H9 (cell line): ENCODE measurements at regions not wholly inside any gene's neighbourhood (a gene's known extent, or its start where the extent isn't known, plus 50 kb on each side); places are given as distances from the start of the nearest gene placed in this dataset.

Experiments
- DNase-seq: peaks from one replicate; pipeline ENCODE4 v3.0.0-alpha.2; 2017
- H2AFZ ChIP-seq: one replicate; pipeline ENCODE4 v1.6.1; 2013; ENCODE audit warnings: mild to moderate bottlenecking, low read length, control low read depth, moderate library complexity
- H2AK5ac ChIP-seq: 2 replicates; pipeline ENCODE4 v1.6.1; 2013; ENCODE audit warnings: low read length, control low read depth, mixed read lengths; ENCODE audit not compliant: insufficient read length
- H2BK120ac ChIP-seq: one replicate; pipeline ENCODE4 v1.6.1; 2013; ENCODE audit warnings: low read depth, mild to moderate bottlenecking, low read length, control low read depth, inconsistent platforms; ENCODE audit not compliant: poor library complexity, severe bottlenecking
- H2BK12ac ChIP-seq: 2 replicates; pipeline ENCODE4 v1.6.1; 2013; ENCODE audit warnings: low read length, control low read depth, mixed read lengths, low read depth; ENCODE audit not compliant: insufficient read length
- H2BK15ac ChIP-seq: 2 replicates; pipeline ENCODE4 v1.6.1; 2013; ENCODE audit warnings: low read depth, low read length, control low read depth
- H2BK20ac ChIP-seq: one replicate; pipeline ENCODE4 v1.6.1; 2013; ENCODE audit warnings: low read depth, mild to moderate bottlenecking, low read length, control low read depth, inconsistent platforms; ENCODE audit not compliant: poor library complexity, severe bottlenecking
- H2BK5ac ChIP-seq: 2 replicates; pipeline ENCODE4 v1.6.1; 2013; ENCODE audit warnings: low read length, control low read depth, mixed read lengths; ENCODE audit not compliant: insufficient read length
- H3K14ac ChIP-seq: 2 replicates; pipeline ENCODE4 v1.6.1; 2013; ENCODE audit warnings: low read length, control low read depth; ENCODE audit not compliant: insufficient read depth
- H3K18ac ChIP-seq: 2 replicates; pipeline ENCODE4 v1.6.1; 2013; ENCODE audit warnings: low read depth, mild to moderate bottlenecking, mixed read lengths, low read length, control low read depth; ENCODE audit not compliant: insufficient read length
- H3K23ac ChIP-seq: 2 replicates; pipeline ENCODE4 v1.6.1; 2013; ENCODE audit warnings: low read length, control low read depth, mixed read lengths, low read depth; ENCODE audit not compliant: insufficient read length
- H3K23me2 ChIP-seq: 2 replicates; pipeline ENCODE4 v1.6.1; 2013; ENCODE audit warnings: low read depth, mild to moderate bottlenecking, mixed read lengths, low read length, control low read depth; ENCODE audit not compliant: insufficient read length, poor library complexity, severe bottlenecking
- H3K27ac ChIP-seq: 2 replicates; pipeline ENCODE4 v1.5.1; 2013; ENCODE audit warnings: low read length, control low read depth, mixed read lengths, low read depth; ENCODE audit not compliant: insufficient read length
- H3K27me3 ChIP-seq: 2 replicates; pipeline ENCODE4 v1.6.1; 2013; ENCODE audit warnings: low read length, control low read depth, inconsistent platforms; ENCODE audit not compliant: insufficient read depth
- H3K4ac ChIP-seq: 2 replicates; pipeline ENCODE4 v1.6.1; 2013; ENCODE audit warnings: low read depth, mild to moderate bottlenecking, control low read depth, inconsistent platforms, low read length, moderate library complexity
- H3K4me1 ChIP-seq: 2 replicates; pipeline ENCODE4 v1.6.1; 2013; ENCODE audit warnings: low read length, control low read depth, inconsistent platforms; ENCODE audit not compliant: insufficient read depth
- H3K4me2 ChIP-seq: 2 replicates; pipeline ENCODE4 v1.6.1; 2013; ENCODE audit warnings: low read length, control low read depth, mixed read lengths; ENCODE audit not compliant: insufficient read length, insufficient read depth
- H3K56ac ChIP-seq: 2 replicates; pipeline ENCODE4 v1.6.1; 2013; ENCODE audit warnings: low read depth, mild to moderate bottlenecking, mixed read lengths, low read length, control low read depth; ENCODE audit not compliant: insufficient read length
- H3K79me1 ChIP-seq: 2 replicates; pipeline ENCODE4 v1.6.1; 2013; ENCODE audit warnings: low read depth, mild to moderate bottlenecking, moderate library complexity, low read length, control low read depth, inconsistent platforms; ENCODE audit not compliant: insufficient read depth, poor library complexity, severe bottlenecking
- H3K79me2 ChIP-seq: 2 replicates; pipeline ENCODE4 v1.6.1; 2013; ENCODE audit warnings: low read length, control low read depth, inconsistent platforms; ENCODE audit not compliant: insufficient read depth
- H3K9ac ChIP-seq: 2 replicates; pipeline ENCODE4 v1.6.1; 2013; ENCODE audit warnings: low read length, control low read depth, mixed read lengths; ENCODE audit not compliant: insufficient read length; ENCODE audit errors: extremely low read depth
- H3K9me3 ChIP-seq: one replicate; pipeline ENCODE4 v1.6.1; 2013; ENCODE audit warnings: low read depth, low read length, inconsistent platforms; ENCODE audit not compliant: control insufficient read depth
- H3T11ph ChIP-seq: one replicate; pipeline ENCODE4 v1.6.1; 2013; ENCODE audit warnings: mild to moderate bottlenecking, low read length, control low read depth, inconsistent platforms
- H4K20me1 ChIP-seq: one replicate; pipeline ENCODE4 v1.6.1; 2013; ENCODE audit not compliant: control insufficient read depth, insufficient read length, insufficient read depth
- H4K5ac ChIP-seq: 2 replicates; pipeline ENCODE4 v1.6.1; 2013; ENCODE audit warnings: low read depth, mild to moderate bottlenecking, mixed read lengths, low read length, control low read depth; ENCODE audit not compliant: insufficient read length
- H4K8ac ChIP-seq: replicated peaks from 2 replicates; pipeline ENCODE4 v1.6.1; 2013; ENCODE audit warnings: low read length, control low read depth, mixed read lengths, low read depth; ENCODE audit not compliant: insufficient read length
- H4K91ac ChIP-seq: 2 replicates; pipeline ENCODE4 v1.6.1; 2013; ENCODE audit warnings: low read depth, mild to moderate bottlenecking, moderate library complexity, mixed read lengths, low read length, control low read depth; ENCODE audit not compliant: insufficient read length
- H3K27ac Mint-ChIP-seq, 3 experiments: 2 replicates in 2 of 3; 3 replicates in 1 of 3; pipeline ENCODE4 v1.8.0; 2020 to 2021; ENCODE audit warnings: mixed read lengths in 3 of 3, mild to moderate bottlenecking in 1 of 3, moderate library complexity in 1 of 3
- H3K27me3 Mint-ChIP-seq: 2 replicates; pipeline ENCODE4 v1.8.0; 2021; ENCODE audit warnings: low read depth, mild to moderate bottlenecking, moderate library complexity, mixed read lengths
- H3K36me3 Mint-ChIP-seq, 3 experiments: 2 replicates in 2 of 3; 3 replicates in 1 of 3; pipeline ENCODE4 v1.8.0; 2020 to 2021; ENCODE audit warnings: low read depth in 3 of 3, mixed read lengths in 3 of 3; ENCODE audit not compliant: insufficient read depth in 1 of 3
- H3K4me1 Mint-ChIP-seq, 2 experiments: 2 replicates each; pipeline ENCODE4 v1.8.0; 2020; ENCODE audit warnings: mixed read lengths in 2 of 2
- H3K4me3 Mint-ChIP-seq, 2 experiments: 2 replicates in 1 of 2; 3 replicates in 1 of 2; pipeline ENCODE4 v1.8.0; 2020 to 2021; ENCODE audit warnings: mild to moderate bottlenecking in 2 of 2, mixed read lengths in 2 of 2, moderate library complexity in 1 of 2
- H3K9me3 Mint-ChIP-seq, 2 experiments: 2 replicates in 1 of 2; 3 replicates in 1 of 2; pipeline ENCODE4 v1.8.0; 2020; ENCODE audit warnings: mild to moderate bottlenecking in 2 of 2, mixed read lengths in 2 of 2, moderate library complexity in 1 of 2
- WGBS: extraction: QIAGEN DNeasy Blood & Tissue Kit; methylation state at CpG from one replicate; pipeline ENCODE4 v1.1.7; 2013; ENCODE audit warnings: missing lambda C conversion rate, low lambda C conversion rate, mixed read lengths; ENCODE audit not compliant: insufficient read length; ENCODE audit errors: extremely low coverage; 5-methylcytosine and 5-hydroxymethylcytosine counted together
- TF ChIP-seq, protein P1 (sequence below): fragments of 200-600 bp; sonication (generic); conservative IDR thresholded peaks from 3 replicates; pipeline ENCODE4 v1.8.0; 2021; ENCODE audit warnings: antibody characterized with exemption, mild to moderate bottlenecking

DNA sequence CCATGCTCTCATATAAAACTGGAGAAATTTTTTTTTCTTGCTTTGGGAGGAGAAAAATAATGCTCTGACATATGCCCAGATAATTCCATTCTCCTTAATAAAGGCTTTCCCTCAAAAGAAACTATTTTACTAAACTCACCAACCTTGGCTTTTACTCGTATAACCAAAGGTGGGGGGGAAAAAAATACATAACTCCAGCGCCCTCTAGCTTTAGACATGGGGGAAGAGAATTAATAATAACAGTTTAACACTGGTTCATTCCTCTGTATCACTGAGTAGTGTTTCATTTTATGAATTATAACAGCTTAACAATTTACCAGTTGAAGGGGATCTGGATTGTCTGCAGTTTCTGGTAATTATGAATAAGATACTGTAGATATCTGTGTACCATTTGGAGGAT, 1226.1 kb downstream of the GRIK2 start:
- Histone ChIP-seq H3K18ac (no peak overlapping the region), H3T11ph (no peak overlapping the region), H2BK12ac (no peak overlapping the region), H3K79me2 (no peaks in the 10 kb centered on the region), H3K23me2 (no peaks in the 10 kb centered on the region), H4K5ac (no peak overlapping the region), H2AK5ac (no peak overlapping the region), H3K4me2 (no peak overlapping the region), H3K27ac (no peak overlapping the region), H2BK5ac (no peak overlapping the region), H4K8ac (no peak overlapping the region), H3K23ac (no peak overlapping the region), H3K56ac (no peak overlapping the region), H2BK20ac (no peak overlapping the region), H3K14ac (no peak overlapping the region), H3K27me3 (no peaks in the 10 kb centered on the region), H3K4ac (no peak overlapping the region), H2BK120ac (no peak overlapping the region), H3K9ac (no peak overlapping the region), H3K4me1 (no peaks in the 10 kb centered on the region), H3K9me3 (no peaks in the 10 kb centered on the region), H4K91ac (no peak overlapping the region), H4K20me1 (no peaks in the 10 kb centered on the region), H2BK15ac (no peak overlapping the region), H2AFZ (no peak overlapping the region), H3K79me1 (no peaks in the 10 kb centered on the region)
- no peak for DNase-seq
- no CpG with 5 or more reads among the region's 2 CpGs for WGBS
- no peak overlapping the region for H3K4me3 Mint-ChIP-seq
- TF ChIP-seq, protein P1, sequence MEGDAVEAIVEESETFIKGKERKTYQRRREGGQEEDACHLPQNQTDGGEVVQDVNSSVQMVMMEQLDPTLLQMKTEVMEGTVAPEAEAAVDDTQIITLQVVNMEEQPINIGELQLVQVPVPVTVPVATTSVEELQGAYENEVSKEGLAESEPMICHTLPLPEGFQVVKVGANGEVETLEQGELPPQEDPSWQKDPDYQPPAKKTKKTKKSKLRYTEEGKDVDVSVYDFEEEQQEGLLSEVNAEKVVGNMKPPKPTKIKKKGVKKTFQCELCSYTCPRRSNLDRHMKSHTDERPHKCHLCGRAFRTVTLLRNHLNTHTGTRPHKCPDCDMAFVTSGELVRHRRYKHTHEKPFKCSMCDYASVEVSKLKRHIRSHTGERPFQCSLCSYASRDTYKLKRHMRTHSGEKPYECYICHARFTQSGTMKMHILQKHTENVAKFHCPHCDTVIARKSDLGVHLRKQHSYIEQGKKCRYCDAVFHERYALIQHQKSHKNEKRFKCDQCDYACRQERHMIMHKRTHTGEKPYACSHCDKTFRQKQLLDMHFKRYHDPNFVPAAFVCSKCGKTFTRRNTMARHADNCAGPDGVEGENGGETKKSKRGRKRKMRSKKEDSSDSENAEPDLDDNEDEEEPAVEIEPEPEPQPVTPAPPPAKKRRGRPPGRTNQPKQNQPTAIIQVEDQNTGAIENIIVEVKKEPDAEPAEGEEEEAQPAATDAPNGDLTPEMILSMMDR = peak; percentile 77
- H3K9me3 Mint-ChIP-seq = peaks cover 6 to 14% of the 10 kb centered on the region in 2 experiments
- no peak overlapping the region for H3K27ac Mint-ChIP-seq
- no peaks in the 10 kb centered on the region for H3K4me1 Mint-ChIP-seq
- no peaks in the 10 kb centered on the region for H3K27me3 Mint-ChIP-seq
- peaks cover 3 to 14% (median 5%) of the 10 kb centered on the region in 3 experiments; a peak in 4 of 7 replicates for H3K36me3 Mint-ChIP-seq
